Limb (tissue), 2 donors: ENCODE measurements at regions not wholly inside any gene's neighbourhood (a gene's known extent, or its start where the extent isn't known, plus 50 kb on each side); places are given as distances from the start of the nearest gene placed in this dataset.
"Not testable (repeated sequence)": the region's sequence is repeated elsewhere in the genome, so short reads cannot be mapped to it uniquely, and the experiment has no call there.

Source experiments
- DNase-seq, 2 donors: peaks; one replicate each; pipeline ENCODE4 v3.0.0-alpha.2; 2016; ENCODE audit errors: extremely low spot score in 2 of 2

DNA sequence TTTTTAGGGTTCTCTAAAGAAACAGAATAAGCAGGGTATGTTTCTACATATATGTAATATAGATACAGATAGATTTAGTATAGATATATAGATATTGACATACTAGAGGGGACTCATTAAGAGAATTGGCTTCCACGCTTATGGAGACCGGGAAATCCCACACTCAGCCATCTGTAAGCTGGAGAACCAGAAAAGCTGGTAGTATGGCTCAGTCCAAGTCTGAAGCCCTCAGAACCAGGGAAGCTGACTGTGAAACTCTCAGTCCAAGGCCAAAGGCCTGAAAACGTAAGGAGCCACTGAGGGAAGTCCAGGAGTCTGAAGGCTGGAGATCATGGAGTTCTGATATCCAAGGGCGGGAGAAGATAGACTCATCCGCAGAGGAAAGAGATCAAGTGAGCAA, 441.3 kb upstream of the CDH20 start:
- DNase-seq, result no peak

DNA sequence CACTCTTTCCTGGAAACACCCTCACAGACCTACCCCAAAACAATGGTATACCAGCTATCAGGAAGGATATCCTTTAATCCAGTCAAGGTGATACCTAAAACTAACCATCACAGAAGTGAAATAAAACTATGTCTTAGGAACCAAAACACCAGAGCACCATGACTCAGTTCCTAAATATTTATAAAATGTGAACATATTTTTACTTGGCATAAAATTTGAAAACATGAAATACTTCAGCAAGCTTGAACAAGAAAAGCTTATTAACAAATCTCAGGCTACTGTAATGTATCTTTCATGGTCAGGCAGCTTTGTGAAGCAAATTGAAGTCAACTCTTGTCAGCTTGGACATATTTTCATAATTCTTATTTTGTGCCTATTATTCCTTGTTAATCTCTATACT, 440.8 kb upstream of the CDH20 start:
- no peak for DNase-seq

DNA sequence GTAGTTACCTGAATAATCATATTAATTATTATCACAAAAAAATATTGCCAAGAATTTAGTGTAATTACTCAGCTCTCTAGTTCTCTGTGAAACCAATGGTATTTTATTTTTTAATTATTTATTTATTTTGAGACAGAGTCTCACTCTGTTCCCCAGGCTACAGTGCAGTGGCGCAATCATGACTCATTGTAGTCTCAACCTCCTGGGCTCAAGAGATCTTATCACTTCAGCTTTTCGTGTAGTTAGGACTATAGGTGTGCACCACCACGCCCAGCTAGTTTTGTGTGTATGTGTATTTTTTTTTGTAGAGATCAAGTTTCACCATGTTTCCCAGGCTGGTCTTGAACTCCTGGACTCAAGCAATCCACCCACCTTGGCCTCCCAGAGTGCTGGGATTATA, 440.4 kb upstream of the CDH20 start:
- DNase-seq, result no peak

DNA sequence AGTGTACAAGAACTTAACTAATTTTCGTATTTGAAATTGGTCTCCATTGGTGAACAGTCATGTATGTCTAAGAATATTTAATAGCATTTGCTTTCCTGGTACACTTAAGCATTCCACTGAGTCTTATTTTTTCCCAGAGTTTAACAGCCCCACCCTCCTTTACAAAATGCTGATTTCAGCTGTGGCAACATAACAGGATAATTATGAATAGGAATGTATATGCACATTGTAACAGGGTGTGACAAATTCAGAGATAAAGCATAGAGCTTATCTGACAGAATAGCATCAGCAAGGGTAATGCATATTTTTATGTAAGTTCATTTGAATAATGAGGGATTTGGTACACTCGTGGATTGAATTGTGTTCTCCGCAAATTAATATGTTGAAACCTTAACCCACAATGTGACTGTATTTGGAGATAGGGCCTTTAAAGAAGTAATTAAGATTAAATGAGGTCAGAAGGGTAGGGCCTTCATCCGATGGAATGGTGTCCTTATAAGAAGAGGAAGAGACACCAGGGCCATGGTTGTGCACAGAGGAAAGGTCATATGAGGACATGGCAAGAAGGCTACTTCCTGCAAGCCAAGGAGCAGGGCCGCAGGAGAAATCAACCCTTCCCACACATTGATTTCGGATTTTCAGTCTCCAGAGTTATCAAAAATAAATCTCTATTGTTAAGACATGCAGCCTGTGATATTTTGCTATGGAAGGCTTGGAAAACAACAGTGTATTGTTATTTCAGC, 439.7 kb upstream of the CDH20 start:
- no peak for DNase-seq

DNA sequence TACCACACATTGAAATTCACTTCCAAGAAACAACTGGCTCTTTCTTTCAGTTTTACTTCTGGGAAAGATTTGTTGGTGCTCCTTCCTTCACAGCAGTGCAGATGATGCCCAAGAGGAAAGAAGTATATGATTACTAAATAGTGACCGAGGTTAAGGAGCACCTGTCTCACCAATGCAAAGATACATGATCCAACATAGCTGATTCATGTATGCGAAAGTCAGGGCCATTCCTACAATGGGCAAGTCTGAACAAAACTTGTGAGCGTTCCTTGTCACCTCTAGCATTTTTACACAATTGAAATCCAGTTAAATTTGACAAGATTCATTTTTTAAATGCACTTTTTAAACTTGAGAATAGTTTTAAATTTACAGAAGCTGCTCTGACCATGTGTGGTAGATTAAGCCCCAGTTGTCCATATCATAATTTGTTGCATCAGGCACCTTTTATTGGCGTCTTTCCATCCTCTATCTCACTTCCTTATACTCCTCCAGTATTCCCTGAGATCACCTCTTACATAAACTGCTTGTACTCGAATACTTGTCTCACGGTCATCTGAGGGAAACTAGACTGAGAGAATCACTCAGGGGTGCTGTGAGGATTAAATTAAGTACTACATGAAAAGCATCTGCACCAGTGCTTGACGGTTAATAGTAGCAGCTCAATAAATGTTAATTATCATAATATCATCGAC, 438.8 kb upstream of the CDH20 start:
- no peak for DNase-seq

DNA sequence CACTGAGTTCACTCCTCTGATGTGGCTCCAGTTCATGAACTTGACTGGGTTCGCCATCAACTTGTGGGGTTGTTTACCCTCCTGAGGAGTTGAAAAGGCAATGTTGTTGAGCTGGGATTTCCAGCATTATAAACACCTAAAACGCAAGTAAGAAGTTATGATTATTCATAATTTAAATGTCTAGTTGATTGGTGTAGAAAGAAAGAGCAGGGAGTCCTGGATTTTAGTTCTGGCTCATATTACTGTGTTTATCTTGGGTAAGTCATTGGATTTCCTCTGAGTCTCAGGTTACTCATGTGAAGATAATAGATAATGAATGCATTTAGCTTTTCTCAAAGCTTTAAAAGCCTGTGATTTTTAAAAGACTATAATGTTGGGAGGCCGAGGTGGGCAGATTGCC, 438.0 kb upstream of the CDH20 start:
- no peak for DNase-seq

DNA sequence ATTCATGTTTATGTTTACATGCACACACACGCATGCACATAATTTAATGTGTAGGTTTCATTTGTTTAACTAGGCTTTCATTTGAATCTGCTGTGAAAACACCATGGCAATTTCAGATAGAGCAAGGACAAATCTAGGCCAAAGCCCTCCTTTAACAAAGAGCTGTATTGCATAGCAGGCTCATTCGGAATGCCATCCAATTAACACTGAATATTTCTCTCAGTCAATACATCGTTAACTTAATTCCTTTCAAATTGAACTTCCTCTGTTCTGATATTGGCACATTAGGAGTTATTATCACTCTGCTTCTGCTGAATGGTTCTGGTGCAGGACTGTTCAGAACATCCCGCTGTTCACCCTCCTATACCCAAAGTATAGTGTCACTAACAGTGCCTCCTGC, 435.1 kb upstream of the CDH20 start:
- DNase-seq, result no peak

DNA sequence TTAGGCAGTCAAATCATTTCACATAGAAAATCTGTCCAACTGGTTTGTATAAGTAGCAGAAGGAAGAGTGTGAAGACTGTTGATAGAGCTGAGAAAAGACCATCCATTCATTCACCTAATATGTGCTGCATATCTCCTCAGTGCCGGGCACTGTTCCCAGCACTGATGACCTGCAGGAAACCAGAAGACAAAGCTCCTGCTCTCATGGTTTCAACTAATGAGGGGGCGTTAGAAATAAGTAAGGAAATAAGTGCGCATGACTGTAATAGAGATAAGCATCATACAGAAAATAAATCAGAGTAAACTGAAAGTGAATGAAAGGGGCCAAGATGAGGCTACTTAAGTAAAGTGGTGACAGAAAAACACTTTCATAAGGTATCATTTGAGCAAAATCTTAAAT, 427.5 kb upstream of the CDH20 start:
- DNase-seq, result no peak

DNA sequence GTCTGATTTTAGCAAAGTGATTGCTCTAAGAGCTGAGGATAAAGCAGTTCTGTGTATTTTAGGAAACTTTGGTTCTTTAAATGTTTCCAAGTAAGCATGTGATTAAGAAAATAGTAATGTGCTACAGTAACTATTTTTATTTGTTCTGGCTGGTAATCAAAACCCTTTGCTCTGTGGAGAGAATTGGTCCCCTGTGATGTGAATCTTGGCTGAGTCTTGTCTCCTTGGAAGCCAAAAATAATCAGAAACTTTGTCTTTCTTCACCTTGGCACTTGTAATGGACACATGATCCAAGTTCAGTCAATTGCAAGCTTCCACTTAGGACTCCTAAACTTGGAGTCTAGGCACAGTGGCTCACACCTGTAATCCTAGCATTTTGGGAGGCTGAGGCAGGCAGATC, 422.7 kb upstream of the CDH20 start:
- peak in 1 of 2 donors; percentile 21 for DNase-seq

DNA sequence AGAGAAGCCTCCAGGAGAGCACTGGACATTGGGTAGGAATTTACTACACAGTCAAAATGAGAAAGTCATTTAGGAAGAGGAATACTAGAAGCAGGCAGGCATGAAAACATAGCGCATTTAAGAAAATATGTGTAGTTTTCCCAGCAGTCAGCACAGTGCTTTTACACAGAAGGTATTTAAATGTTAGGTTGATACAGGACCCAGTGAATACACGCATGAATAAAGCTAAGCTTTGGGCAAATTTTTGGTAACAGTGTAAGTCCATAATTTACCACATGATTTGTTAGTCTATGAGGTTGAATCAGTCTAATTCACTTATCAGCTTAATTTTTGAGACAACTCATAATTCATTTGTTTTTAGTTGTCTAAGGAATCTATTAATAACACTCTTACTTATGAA, 421.7 kb upstream of the CDH20 start:
- DNase-seq, result no peak

DNA sequence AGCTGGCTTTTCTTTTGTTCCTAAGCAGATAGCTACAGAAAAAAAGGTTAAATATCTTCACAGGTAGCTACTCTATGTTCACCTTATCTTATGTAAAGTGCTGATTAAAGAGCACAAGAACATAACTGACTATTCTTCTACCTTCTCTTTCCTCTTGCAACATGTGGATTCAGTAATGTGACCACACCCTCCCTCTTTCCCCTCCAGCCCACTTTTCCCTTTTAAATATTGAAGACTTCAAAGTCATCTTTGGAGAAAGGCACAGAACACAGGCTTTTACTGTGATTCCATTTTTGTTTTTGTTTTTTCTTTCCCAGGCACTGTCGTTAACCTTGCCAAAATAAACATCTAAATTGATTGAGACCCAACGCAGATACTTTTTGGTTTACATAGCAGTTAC, 418.1 kb upstream of the CDH20 start:
- DNase-seq, result no peak

DNA sequence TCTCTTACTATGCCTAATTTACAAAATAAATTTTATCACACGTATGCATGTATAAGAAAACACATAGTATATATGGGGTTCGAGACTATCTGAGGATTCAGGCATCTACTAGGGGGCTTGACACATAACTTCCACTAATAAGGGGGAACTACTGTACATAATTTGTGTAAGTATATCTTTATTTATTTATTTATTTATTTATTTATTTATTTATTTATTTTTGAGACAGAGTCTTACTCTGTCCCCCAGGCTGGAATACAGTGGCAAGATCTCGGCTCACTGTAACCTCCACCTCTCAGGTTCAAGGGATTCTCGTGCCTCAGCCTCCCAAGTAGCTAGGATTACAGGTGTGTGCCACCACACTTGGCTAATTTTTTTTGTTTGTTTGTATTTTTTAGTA, 414.4 kb upstream of the CDH20 start:
- not testable (repeated sequence) for DNase-seq

DNA sequence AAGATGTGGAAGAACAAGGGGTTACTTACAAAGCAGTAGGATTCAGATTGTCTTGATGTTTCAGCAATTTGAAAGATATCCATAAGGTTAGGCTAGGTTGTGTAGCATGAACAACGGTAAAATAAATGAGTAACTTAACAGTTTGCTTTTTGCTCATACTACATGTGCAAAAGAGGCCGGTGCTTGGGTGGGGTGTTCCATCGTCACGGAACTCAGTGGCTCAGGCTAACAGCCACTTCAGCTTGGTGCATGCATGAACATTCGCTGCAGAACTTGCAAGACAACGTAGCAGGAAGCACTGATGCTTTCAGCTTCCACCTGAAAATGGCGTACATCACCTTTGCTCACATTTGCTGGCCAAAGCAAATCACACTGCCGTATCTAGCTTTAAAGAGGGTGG, 407.3 kb upstream of the CDH20 start:
- DNase-seq, result no peak

DNA sequence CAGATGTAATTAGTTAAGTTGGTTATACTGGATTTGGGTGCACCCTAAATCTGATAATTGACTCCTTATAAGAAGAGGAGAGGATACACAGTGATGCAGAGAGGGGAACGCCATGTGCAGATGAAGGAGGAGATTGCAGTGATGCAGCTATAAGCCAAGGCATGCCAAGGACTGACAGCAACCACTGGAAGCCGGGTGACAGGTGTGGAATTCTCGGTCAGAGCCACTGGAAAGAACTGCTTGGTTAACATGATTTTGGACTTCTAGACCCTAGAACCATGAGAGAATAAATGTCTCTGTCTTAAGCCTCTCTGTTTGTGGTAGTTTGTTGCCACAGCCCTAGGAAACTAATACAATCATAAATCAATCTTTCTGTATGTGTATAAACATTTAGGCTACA, 403.3 kb upstream of the CDH20 start:
- DNase-seq, result no peak

DNA sequence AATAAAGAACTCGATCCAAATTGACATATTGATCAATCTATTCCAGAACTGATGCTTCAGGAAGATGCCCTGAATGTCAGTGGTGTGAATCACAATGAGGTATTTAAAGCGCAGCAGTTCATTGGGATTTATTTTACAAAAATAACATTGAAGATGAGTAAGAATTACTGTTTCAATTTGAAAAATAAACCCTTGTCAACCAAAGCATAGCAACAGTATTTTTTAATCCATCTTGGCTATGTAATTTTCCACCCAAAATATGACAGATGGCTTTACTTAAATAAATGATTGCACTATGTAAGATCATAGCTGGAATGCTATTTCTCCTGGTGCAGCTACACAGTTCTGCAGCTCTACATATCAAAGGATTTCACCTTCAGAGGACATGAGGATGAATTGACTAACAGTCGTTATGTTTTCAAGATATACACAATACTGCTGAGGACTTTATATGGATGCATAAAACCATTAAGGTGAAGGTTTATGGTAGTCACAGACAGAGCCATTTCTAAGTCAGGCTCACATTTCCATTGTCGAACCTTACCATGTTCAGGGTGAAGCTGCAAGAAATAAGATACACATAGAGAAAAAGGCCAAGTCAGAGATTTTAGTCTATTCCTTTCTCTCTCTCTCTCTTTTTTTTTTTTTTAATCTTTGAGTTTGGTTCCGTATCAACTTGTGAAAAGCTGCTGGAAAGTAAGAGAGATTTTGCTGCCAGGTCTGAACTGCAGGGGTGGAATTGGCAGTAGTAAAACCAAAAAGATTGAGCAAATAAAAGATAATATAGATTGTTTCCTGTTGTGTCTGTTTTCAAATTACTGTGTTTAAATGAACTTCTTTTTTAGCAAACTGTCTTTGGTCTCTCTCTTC, 398.0 kb upstream of the CDH20 start:
- DNase-seq, result no peak

DNA sequence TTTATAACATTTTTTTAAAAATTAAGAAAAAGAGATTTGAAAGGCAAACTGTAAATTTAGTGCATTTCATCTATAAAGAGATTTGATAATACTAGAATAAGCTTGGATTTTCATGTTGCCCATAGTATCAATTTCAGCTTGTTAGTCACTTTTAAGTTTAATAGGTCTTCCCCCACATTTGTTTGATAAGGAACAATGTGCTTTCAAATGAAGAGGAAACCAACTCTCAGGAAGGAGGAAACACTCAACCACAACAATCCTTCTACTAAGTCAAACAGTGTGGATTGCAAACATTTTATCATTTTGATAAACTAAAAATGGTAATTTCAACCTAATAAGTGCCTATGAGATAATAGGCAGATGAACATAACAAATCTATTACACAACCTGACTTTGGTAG, 397.1 kb upstream of the CDH20 start:
- no peak for DNase-seq

DNA sequence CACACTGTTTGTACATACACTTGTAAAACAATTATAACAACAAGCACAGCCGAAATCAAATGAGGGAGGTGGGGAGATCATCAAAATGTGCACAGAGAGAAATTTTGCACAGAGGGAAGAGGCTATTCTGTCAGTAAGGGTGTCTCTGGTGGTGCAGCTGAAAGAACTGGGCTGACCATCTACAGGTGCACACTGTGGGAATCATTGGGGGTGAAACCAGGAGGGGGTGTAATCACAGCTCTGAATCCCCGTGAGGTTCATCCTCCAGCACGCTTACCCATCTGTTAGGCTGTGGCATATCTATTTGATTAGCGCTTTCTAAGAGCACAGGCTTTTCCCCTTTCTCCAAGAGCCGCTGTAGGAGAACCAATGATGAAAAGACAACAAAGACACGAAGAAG, 389.9 kb upstream of the CDH20 start:
- no peak for DNase-seq

DNA sequence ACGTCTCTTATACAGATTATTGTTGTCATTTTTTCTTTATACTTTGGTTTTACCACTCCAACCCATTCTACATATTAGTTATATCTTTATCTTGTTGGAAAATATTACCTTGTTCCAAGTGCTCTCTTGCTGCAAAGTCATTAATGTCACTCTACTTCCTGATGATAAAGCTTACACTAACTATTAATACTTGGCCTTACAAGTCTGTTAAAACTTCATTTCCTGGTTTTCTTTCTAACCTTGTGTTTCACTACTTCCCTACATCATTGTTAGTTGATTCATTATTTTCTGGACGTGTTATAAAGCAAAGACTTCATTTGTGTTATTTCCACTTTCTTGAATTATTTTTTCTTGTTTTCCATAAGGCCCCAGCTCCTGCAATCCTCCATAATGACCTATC, 382.6 kb upstream of the CDH20 start:
- no peak for DNase-seq

DNA sequence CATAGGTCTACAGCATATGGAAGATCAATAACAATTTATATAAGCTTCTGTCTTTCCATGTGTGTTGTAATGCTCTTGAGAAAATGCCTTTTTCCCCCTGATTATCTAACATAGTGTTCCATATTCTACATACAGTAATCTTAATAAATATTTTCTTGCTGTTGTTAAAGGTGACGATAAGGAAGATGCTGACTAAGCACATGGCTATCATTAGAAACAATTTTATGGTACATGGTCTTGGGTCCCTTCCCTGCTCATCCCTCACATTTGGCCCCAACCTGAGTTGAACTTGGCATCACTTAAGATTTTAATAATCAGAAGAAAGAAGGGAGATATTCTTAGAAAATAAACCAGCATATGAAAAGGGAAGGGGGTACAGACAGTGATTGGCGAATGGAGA, 382.1 kb upstream of the CDH20 start:
- no peak for DNase-seq

DNA sequence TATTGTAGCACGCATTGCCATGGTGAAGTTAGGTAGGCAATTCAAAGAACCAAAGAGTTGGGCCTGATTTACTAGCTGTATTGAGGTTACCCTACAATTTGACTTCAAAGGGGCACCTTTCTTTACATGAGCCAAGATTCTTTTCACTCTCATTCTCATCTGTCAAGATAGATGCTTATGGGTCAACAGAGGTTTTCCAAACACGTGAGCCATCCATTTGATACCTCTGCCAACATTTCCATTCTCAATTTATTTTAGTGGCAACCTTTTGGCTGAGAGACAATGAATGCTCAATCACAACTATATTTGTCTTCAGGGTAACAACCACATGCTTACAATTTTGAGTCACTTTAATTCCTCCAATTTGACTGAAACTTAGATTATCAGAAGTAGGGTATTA, 370.6 kb upstream of the CDH20 start:
- no peak for DNase-seq

DNA sequence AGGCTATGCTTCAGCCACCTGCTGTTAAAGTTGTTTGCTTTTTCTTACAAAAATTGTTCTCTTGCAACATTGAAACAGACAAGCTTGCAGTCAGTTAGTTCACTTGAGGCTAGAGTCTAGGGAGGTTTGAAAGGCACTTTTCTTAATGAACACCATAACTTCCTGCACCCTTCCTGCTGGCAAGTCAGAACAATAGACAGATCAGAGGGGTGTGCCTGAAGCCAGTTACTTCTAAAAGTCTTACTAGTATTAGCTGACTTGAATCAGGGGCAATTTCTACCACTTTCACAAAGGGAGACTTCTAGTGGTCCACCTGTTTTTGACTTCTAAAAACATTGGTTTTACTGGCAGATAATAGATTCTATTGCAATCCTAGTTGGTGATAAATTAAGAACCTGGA, 367.4 kb upstream of the CDH20 start:
- no peak for DNase-seq

DNA sequence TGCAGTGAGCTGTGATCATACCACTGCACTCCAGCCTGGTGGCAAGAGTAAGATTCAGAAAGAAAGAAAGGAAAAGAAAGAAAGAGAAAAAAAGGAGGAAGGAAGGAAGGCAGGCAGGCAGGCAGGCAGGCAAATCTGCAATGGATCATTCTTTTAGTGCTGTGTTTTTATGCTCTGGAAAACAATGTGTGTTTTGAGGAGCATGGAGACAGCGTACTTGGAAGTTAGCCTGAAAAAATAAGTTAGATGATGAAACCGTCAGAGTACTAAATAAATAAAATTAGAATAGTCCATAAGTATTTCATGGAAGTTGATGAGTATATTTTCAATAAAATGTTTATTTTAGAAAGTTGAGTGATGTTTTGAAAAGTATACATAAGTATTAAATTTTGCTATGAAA, 366.4 kb upstream of the CDH20 start:
- DNase-seq, result no peak

DNA sequence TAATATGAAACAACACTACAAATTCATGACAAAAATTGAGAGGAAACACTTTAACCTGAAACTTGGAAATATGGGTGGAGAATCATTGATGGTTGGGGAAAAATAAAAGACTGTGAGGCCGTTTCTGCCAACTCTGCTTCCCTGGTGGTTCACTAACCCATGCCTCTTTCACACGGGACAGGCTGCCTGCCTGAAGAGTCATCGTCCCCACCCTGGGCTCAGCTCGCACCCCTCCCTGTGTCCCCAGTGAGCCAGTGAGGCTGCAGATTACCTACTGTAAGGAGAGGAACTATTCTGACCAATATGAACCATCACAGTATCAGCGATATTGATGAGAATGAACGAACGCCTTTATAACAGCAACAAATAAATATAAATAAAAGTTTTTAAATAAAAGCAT, 357.8 kb upstream of the CDH20 start:
- DNase-seq, result no peak
